ENCODE measurements at regions not wholly inside any gene's neighbourhood (a gene's known extent, or its start where the extent isn't known, plus 50 kb on each side); places are given as distances from the start of the nearest gene placed in this dataset.
"Not testable (repeated sequence)": the region's sequence is repeated elsewhere in the genome, so short reads cannot be mapped to it uniquely, and the experiment has no call there.

- DNase-seq (ENCODE audit: low spot score), result no peak
These were observed 425.1 kb upstream of the MGMT start for GRCh38 chr10:129041916-129042315.

DNA sequence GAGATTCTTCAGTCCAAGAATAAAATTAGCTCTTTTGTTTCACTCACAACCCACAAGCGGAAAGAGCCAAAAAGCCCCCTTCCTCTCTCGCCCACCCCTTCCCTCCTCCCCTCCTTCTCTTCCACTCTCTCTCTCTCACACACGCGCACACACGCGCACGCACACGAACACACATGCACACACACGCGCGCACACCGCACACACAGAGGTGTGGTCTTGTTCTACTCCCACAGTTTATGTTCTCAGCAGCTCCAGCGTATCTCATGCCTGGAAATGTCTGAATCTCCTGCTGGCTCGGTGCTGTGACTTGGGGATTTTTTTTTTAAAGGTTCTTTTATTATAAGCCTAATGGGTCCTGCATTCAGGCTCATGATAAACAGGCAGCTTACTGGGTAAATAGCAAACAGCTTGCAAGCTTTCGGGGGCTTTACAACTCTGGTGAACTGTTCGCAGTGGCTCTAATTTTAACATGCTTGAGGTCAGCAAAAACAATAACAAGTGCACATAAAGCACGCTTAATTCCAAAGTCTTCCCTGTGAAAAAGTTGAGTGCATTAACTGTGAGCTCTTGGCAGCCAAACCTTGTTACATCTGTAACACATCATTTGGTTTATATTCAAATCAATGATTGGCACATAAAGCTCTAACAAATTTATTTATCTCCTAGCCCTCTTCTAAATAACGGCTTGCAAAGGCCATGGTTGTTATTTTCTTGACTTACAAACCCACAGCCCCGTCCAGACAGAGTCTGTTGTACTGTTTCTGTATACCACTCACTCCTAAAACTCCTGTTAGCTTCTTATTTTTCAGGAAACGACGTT lies 424.1 kb upstream of the MGMT start:
- no peak for DNase-seq (ENCODE audit: low spot score)

DNA sequence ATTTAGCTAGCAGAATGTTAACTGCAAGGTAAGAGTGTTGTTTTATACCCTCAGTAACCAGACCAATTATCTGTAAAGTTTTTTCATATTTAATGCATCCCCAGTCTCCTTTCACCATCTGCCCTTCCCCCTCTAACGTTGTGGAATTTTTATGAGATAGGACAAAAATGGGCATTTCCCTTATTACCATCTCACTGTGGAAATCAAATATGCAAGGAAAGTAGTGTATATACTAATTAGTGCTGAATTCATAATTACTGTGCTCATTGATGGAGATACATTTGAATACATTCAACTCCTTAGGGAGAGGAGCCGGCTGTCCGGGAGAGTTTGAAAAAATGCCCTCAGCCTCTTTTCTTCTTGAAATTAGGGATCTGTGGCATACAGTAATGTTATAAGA lies 423.4 kb upstream of the MGMT start:
- no peak for DNase-seq (ENCODE audit: low spot score)

GRCh38 chr10:129045599-129045998 lies 421.4 kb upstream of the MGMT start:
- DNase-seq (ENCODE audit: low spot score), result no peak

DNA sequence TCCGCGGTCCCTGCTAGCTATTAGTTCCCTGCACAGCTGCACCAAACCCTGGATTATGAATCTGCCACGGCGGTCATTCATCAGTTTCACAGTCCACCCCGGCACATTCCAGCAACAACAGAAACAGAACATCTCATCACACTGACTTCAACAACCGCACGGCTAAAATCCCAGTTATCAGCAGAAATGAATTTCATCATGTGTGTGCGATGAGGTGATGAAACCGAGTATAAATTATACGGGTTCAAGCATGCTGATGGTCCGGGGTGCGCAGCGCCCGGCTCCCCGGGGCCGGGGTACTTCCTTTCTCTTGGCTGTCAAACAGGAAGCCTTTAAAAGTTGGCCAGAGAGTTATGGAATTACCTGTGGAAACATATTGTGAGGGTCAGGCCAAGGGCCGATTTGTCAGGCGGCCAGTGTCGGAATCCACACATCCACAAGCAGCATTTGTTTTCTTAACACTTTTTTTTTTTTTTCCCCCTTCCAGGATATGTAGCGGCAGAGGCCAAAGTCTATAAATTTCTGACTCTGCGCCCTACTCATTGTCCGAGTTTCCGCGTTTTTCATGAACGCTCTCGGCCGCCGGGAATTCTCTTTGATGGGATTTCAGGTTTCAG lies 420.9 kb upstream of the MGMT start:
- no peak for DNase-seq (ENCODE audit: low spot score)

GRCh38 chr10:129046962-129047361 lies 420.1 kb upstream of the MGMT start:
- no peak for DNase-seq (ENCODE audit: low spot score)

GRCh38 chr10:129047600-129047999 lies 419.4 kb upstream of the MGMT start:
- DNase-seq (ENCODE audit: low spot score), result no peak

DNA sequence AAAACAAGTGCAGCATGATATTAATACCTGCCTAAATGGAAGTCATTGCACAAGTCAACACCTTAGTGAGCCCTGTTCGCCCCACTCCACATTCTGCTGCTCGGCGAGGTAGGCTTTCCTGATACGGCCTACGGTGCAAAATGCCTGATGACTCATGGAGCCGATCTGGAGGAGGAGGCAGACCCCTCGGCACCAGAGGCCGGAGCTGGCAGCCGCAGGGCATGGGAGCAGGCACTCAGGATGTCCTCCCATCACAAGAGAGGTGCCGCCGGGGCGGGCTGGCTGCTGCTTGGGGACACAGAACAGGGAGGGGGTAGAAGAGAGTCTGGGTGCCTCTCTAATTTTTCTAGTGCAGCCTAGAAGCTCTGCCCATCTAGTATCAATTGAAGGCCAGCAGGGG lies 418.5 kb upstream of the MGMT start:
- no peak for DNase-seq (ENCODE audit: low spot score)

DNA sequence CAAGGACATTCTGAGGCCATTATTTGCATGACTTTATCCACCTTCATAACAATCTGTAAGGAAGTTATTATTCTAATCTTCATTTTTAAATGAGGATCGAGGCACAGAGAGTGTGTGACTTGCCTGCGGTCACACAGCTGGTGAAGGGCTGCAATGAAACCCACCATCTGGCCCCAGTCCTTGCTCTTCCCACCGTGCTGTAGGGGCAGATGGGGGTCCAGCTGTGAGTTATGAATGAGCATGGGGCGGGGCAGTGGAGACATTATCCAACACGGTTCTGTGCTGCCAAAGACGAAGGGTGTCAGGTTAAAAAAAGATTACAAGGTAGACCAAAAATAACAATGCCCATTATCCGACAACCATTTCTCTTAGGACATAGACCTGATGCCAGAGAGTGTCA lies 417.5 kb upstream of the MGMT start:
- no peak for DNase-seq (ENCODE audit: low spot score)

DNA sequence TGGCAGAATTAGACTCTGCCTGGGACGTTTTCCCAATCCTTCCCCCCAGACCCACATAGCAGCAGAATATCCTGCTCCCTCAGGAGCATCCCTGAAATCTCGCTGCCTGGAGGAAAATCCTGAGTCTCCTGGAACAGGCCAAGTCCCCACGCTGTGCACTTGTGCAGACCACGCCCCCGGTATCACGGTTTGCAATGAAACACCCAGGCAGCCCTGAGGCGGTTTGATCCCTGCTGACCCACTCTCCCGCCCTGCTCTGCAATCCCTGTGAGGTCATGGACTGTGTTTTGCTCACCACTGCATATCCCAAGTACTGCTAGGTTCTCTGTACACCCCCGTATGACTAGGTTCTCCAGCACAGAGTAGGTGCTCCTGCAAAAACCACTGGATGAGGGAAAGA lies 411.8 kb upstream of the MGMT start:
- no peak for DNase-seq (ENCODE audit: low spot score)

- DNase-seq (ENCODE audit: low spot score), result no peak
These were observed 411.1 kb upstream of the MGMT start for GRCh38 chr10:129055986-129056385.

DNA sequence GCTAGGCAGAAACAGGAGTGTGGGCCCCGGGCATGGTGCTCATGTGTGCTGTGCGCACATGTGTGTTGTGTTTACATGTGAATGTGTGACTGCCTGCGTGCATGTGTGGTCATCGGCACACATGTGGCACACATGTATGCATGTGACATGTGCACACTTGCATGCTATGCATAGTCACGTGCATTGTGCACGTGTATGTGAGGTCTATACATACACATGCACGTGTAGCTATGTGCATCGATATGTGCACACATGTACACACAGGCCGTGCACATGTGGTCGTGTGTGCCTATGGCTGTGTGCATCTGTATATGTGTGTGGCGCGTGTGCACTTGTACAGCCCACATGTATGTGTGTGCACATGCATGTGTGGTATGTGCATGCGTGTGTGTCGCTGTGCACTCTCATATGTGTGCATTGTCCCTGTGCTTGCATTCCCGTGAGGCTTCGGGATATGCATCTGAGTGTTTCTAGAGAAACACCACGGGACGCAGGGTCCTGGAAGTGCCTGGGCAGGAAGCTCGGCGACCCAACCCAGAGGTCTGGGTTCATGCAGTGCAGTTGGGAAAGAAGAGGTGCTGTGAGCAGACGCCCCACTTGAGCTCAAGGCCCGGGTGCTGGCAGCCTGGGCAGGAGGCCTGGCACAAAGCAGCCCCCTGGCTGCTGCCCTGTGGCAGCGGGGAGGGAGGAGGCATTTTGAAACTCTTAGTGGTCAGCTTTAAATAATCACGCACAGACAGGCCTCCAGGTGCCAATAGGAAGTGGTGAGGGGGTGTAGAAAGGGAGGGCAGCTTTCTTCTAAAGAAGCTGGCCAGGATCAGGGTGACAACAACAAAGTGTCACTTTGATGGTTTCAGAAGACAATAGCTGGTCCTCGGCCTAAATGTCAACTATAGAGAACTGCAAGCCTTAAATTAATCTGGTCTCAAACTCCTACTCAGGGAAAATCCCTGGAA lies 410.0 kb upstream of the MGMT start:
- no peak for DNase-seq (ENCODE audit: low spot score)

DNA sequence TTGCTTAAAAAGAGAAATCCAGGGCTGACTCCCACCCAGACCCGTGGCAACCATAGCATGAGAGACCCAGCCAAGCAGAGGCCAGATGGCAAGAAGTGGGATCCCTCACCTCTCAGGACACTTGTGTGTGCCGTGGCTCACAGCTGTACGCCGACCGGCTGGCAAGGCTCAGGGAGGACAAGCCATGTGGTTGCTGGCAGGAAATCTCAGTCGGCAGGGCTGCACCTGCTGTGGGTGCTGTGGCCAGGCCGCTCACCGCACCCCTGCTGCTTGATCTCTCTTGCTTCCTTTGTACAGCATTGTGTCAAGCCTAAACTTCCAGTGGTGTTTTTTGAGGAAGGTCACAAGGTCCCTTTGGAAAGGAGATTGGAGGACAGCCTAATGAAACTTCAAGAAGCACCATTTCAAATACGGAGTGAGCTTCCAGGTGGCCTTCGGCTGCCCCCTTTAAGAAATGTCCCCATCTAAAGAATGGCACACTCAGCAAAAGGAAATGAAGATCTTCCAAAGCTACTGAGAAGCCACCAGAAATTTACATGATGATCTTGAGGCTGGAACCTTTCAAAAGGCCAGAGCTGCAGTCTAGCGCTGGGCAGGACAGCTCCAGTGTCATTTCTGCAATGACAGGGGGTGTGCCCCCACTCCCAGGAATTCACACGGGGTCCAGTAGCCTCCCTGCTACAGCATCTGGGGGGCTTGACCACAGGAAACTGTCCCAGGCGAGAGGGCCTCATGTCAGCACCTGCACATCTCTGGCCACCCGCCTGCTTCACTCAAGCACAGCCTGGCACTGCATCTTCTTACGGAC lies 409.0 kb upstream of the MGMT start:
- no peak for DNase-seq (ENCODE audit: low spot score)

GRCh38 chr10:129058664-129059155 lies 408.3 kb upstream of the MGMT start:
- DNase-seq (ENCODE audit: low spot score), result no peak

GRCh38 chr10:129059977-129060376 lies 407.1 kb upstream of the MGMT start:
- DNase-seq (ENCODE audit: low spot score), result no peak

DNA sequence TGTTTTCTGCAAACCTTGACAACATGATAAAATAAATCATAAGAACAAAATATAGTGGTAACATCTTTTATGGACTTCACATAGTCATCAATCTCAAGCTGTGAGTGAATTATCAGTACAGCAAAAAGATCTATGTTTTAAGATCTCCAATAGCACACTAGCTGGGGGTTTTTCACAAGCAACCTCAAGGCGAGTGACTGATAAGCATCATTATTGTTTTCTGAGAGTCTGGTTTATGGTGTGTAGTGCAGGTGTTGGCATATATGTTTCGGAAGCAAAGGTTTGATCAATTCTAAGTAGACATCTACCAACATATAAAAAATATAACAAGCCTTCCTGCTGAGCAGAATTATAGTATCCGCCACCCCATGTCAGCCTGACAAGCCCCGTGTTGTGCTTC lies 403.8 kb upstream of the MGMT start:
- DNase-seq (ENCODE audit: low spot score), result no peak

DNA sequence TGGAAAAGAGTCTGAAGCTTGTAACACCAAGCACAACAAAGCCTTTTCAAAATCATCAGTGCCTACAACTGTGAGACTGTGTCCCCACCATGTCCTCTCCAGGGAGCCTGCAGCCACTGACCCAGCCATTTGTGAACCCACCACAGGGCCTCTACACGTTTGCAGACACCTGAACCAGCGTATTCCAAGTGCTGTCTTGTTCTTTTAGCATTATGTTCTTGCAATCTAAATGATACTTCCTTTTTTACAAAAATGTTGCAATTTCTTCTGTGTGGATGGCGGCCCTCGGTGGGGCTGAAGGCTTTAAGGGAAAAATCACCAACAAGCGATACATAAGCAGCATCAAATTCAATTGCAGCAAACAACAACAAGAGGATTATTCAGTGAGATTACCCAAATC lies 403.2 kb upstream of the MGMT start:
- no peak for DNase-seq (ENCODE audit: low spot score)

DNA sequence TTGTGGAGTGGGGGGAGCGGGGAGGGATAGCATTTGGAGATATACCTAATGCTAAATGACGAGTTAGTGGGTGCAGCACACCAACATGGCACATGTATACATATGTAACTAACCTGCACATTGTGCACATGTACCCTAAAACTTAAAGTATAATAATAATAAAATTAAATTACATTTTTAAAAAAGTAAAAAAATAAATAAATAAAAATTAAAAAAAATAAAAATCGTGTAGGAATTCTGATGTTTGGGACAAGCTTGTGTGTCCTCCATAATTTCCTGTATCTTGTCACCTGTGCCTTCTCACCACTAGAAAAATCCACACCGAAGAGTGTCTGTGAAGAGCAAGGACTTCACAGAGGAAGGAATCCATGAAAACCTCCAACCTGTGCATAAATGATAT lies 400.5 kb upstream of the MGMT start:
- not testable (repeated sequence) for DNase-seq (ENCODE audit: low spot score)

- DNase-seq (ENCODE audit: low spot score), result not testable (repeated sequence)
These were observed 395.6 kb upstream of the MGMT start for GRCh38 chr10:129071411-129071810.

DNA sequence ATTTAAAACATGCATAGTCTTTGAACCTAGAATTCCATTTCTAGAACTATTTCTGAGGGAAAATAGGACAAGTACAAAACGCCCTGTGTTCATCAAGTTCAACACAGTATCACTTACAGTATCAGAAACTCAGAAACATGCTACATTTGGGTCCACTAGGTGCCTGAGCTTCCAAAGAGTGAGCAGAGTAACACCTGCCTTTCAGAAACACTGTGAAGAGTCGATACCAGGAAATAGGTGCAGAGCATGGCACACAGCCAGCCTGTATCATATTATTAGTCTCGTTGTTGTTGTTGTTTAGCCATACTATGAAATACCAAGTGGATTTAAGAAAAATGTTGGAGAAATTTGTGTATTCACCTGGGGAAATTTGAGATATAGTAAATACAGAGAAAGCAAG lies 392.1 kb upstream of the MGMT start:
- no peak for DNase-seq (ENCODE audit: low spot score)

- no peak for DNase-seq (ENCODE audit: low spot score)
These were observed 391.5 kb upstream of the MGMT start for GRCh38 chr10:129075508-129075907.

GRCh38 chr10:129075927-129076326 lies 391.1 kb upstream of the MGMT start:
- no peak for DNase-seq (ENCODE audit: low spot score)
